Neural progenitor cell (in vitro differentiated cells): ENCODE measurements at regions not wholly inside any gene's neighbourhood (a gene's known extent, or its start where the extent isn't known, plus 50 kb on each side); places are given as distances from the start of the nearest gene placed in this dataset.

Experiments
- DNase-seq: peaks from one replicate; pipeline ENCODE4 v3.0.0-alpha.2; 2016; ENCODE audit warnings: low spot score
- H2AFZ ChIP-seq: fragments of 200-600 bp; sonication (generic); replicated peaks from 2 replicates; pipeline ENCODE4 v1.6.1; 2016; ENCODE audit warnings: antibody characterized with exemption
- H3F3A ChIP-seq: fragments of 200-600 bp; sonication (generic); 2 replicates; pipeline ENCODE4 v1.6.1; 2016; ENCODE audit warnings: antibody characterized with exemption, low read depth
- H3K27ac ChIP-seq: fragments of 200-600 bp; sonication (generic); 2 replicates; pipeline ENCODE4 v1.5.1; 2016; ENCODE audit warnings: mild to moderate bottlenecking
- H3K27me3 ChIP-seq: fragments of 200-600 bp; sonication (generic); 2 replicates; pipeline ENCODE4 v1.6.1; 2016; ENCODE audit warnings: mild to moderate bottlenecking, moderate library complexity
- H3K36me3 ChIP-seq: fragments of 200-600 bp; sonication (generic); 2 replicates; pipeline ENCODE4 v1.5.1; 2016
- H3K4me1 ChIP-seq: fragments of 200-600 bp; sonication (generic); 2 replicates; pipeline ENCODE4 v1.6.1; 2016; ENCODE audit warnings: mixed run types
- H3K4me2 ChIP-seq: fragments of 200-600 bp; sonication (generic); 2 replicates; pipeline ENCODE4 v1.6.1; 2016
- H3K4me3 ChIP-seq: fragments of 200-600 bp; sonication (generic); 2 replicates; pipeline ENCODE4 v1.5.1; 2016
- H3K79me2 ChIP-seq: fragments of 200-600 bp; sonication (generic); 2 replicates; pipeline ENCODE4 v1.6.1; 2016; ENCODE audit warnings: low read depth
- H3K9ac ChIP-seq: fragments of 200-600 bp; sonication (generic); 2 replicates; pipeline ENCODE4 v1.6.1; 2016
- H3K9me3 ChIP-seq: fragments of 200-600 bp; sonication (generic); 2 replicates; pipeline ENCODE4 v1.5.1; 2016; ENCODE audit warnings: low read depth
- H4K20me1 ChIP-seq: fragments of 200-600 bp; sonication (generic); 2 replicates; pipeline ENCODE4 v1.6.1; 2016; ENCODE audit warnings: low read depth
- H3K27ac Mint-ChIP-seq: 3 replicates; pipeline ENCODE4 v1.8.0; 2021; ENCODE audit warnings: mixed read lengths
- H3K27me3 Mint-ChIP-seq: 2 replicates; pipeline ENCODE4 v1.8.0; 2022; ENCODE audit warnings: low read depth, mild to moderate bottlenecking, inconsistent platforms, moderate library complexity, mixed read lengths; ENCODE audit not compliant: insufficient read depth
- H3K36me3 Mint-ChIP-seq: 3 replicates; pipeline ENCODE4 v1.8.0; 2021; ENCODE audit warnings: mixed read lengths
- H3K4me1 Mint-ChIP-seq: 3 replicates; pipeline ENCODE4 v1.8.0; 2021; ENCODE audit warnings: mixed read lengths
- H3K4me3 Mint-ChIP-seq: 3 replicates; pipeline ENCODE4 v1.8.0; 2021; ENCODE audit warnings: mild to moderate bottlenecking, moderate library complexity, mixed read lengths
- H3K9me3 Mint-ChIP-seq: 3 replicates; pipeline ENCODE4 v1.8.0; 2020; ENCODE audit warnings: mixed read lengths
- CTCF ChIP-seq: fragments of 200-600 bp; sonication (generic); IDR thresholded peaks from 2 replicates; pipeline ENCODE4 v1.5.1; 2017; ENCODE audit warnings: antibody characterized with exemption, mild to moderate bottlenecking
- EZH2 ChIP-seq: fragments of 200-600 bp; sonication (generic); IDR thresholded peaks from 2 replicates; pipeline ENCODE4 v1.6.1; 2017; ENCODE audit warnings: antibody characterized with exemption, mild to moderate bottlenecking, moderate library complexity
- EZH2phosphoT487 ChIP-seq: fragments of 200-600 bp; sonication (generic); IDR thresholded peaks from 2 replicates; pipeline ENCODE4 v1.6.1; 2017; ENCODE audit warnings: antibody characterized with exemption

GRCh38 chr14:42778984-42779383 is 1172.3 kb downstream of the LRFN5 start:
- Histone ChIP-seq H4K20me1 (no peaks in the 10 kb centered on the region), H2AFZ (no peak overlapping the region), H3K9me3 (no peaks in the 10 kb centered on the region), H3F3A (no peaks in the 10 kb centered on the region), H3K4me3 (no peak overlapping the region), H3K4me2 (no peak overlapping the region), H3K4me1 (no peaks in the 10 kb centered on the region), H3K27ac (no peak overlapping the region), H3K79me2 (no peaks in the 10 kb centered on the region), H3K27me3 (no peaks in the 10 kb centered on the region), H3K36me3 (no peaks in the 10 kb centered on the region), H3K9ac (no peak overlapping the region)
- DNase-seq = no peak
- Mint-ChIP-seq H3K27ac (no peak overlapping the region), H3K27me3 (no peaks in the 10 kb centered on the region), H3K4me3 (no peak overlapping the region), H3K9me3 (no peaks in the 10 kb centered on the region), H3K4me1 (no peaks in the 10 kb centered on the region), H3K36me3 (no peaks in the 10 kb centered on the region)
- TF ChIP-seq EZH2phosphoT487 = no peak
- TF ChIP-seq CTCF = no peak
- no peak for TF ChIP-seq EZH2

- Histone ChIP-seq H3K9ac (no peak overlapping the region), H3K4me3 (no peak overlapping the region), H3K4me1 (no peaks in the 10 kb centered on the region), H3K27ac (no peak overlapping the region), H3K4me2 (no peak overlapping the region), H3K36me3 (no peaks in the 10 kb centered on the region), H3F3A (no peaks in the 10 kb centered on the region), H3K79me2 (no peaks in the 10 kb centered on the region), H4K20me1 (no peaks in the 10 kb centered on the region), H3K9me3 (no peaks in the 10 kb centered on the region), H3K27me3 (no peaks in the 10 kb centered on the region), H2AFZ (no peak overlapping the region)
- no peak for DNase-seq
- Mint-ChIP-seq H3K27me3 (peaks cover 2% of the 10 kb centered on the region), H3K4me1 (no peaks in the 10 kb centered on the region), H3K4me3 (no peak overlapping the region), H3K27ac (no peak overlapping the region), H3K9me3 (no peaks in the 10 kb centered on the region), H3K36me3 (no peaks in the 10 kb centered on the region)
- TF ChIP-seq CTCF (no peak), EZH2 (no peak), EZH2phosphoT487 (no peak)
Observed at GRCh38 chr14:42750771-42751170, 1144.1 kb downstream of the LRFN5 start.

- Histone ChIP-seq H4K20me1 (no peaks in the 10 kb centered on the region), H3K9ac (no peak overlapping the region), H3K4me3 (no peak overlapping the region), H3K36me3 (no peaks in the 10 kb centered on the region), H3K4me2 (no peak overlapping the region), H3K4me1 (no peaks in the 10 kb centered on the region), H3K9me3 (no peaks in the 10 kb centered on the region), H3K27me3 (no peaks in the 10 kb centered on the region), H3K27ac (no peak overlapping the region), H2AFZ (no peak overlapping the region), H3F3A (no peaks in the 10 kb centered on the region), H3K79me2 (no peaks in the 10 kb centered on the region)
- H3K27me3 Mint-ChIP-seq = no peaks in the 10 kb centered on the region
- peaks cover 2% of the 10 kb centered on the region for H3K9me3 Mint-ChIP-seq
- H3K27ac Mint-ChIP-seq = no peak overlapping the region
- H3K4me3 Mint-ChIP-seq = no peak overlapping the region
- DNase-seq = no peak
- H3K36me3 Mint-ChIP-seq = no peaks in the 10 kb centered on the region
- no peak for TF ChIP-seq CTCF
- TF ChIP-seq EZH2 = no peak
- TF ChIP-seq EZH2phosphoT487 = no peak
- H3K4me1 Mint-ChIP-seq = no peaks in the 10 kb centered on the region
Observed at GRCh38 chr14:42742084-42742483, 1135.4 kb downstream of the LRFN5 start.

- no peaks in the 10 kb centered on the region for H3K27me3 ChIP-seq
- H3K36me3 ChIP-seq = no peaks in the 10 kb centered on the region
- no peaks in the 10 kb centered on the region for H3K4me1 ChIP-seq
- DNase-seq = no peak
- Mint-ChIP-seq H3K9me3 (no peaks in the 10 kb centered on the region), H3K27me3 (no peaks in the 10 kb centered on the region), H3K36me3 (no peaks in the 10 kb centered on the region), H3K27ac (no peak overlapping the region), H3K4me3 (no peak overlapping the region), H3K4me1 (no peaks in the 10 kb centered on the region)
- no peak overlapping the region for H3K27ac ChIP-seq
- no peaks in the 10 kb centered on the region for H4K20me1 ChIP-seq
- H2AFZ ChIP-seq = no peak overlapping the region
- H3F3A ChIP-seq = no peaks in the 10 kb centered on the region
- H3K9me3 ChIP-seq = no peaks in the 10 kb centered on the region
- H3K4me3 ChIP-seq = no peak overlapping the region
- TF ChIP-seq EZH2 (no peak), CTCF (no peak)
- H3K9ac ChIP-seq = no peak overlapping the region
- H3K79me2 ChIP-seq = no peaks in the 10 kb centered on the region
- no peak overlapping the region for H3K4me2 ChIP-seq
Observed at GRCh38 chr14:42736408-42736807, 1129.7 kb downstream of the LRFN5 start.
